ENCODE measurements at regions not wholly inside any gene's neighbourhood (a gene's known extent, or its start where the extent isn't known, plus 50 kb on each side); places are given as distances from the start of the nearest gene placed in this dataset.

GRCh38 chr5:97844797-97845196 is 661.8 kb upstream of the RIOK2 start:
- TF ChIP-seq POLR2AphosphoS5 (IDR thresholded peaks at IDR 0.05) = no peak
- TF ChIP-seq CTCF (IDR thresholded peaks at IDR 0.05; ENCODE audit: poor library complexity, severe bottlenecking) = no peak
- no peak for TF ChIP-seq EZH2 (IDR thresholded peaks at IDR 0.05; ENCODE audit: borderline replicate concordance, insufficient read depth, low read length, poor library complexity, severe bottlenecking)
